HG03097 (cell line): ENCODE measurements at regions not wholly inside any gene's neighbourhood (a gene's known extent, or its start where the extent isn't known, plus 50 kb on each side); places are given as distances from the start of the nearest gene placed in this dataset.
A peak's percentile ranks its signal among the peaks of the same experiment; 100 is the strongest.
"Not testable (repeated sequence)": the region's sequence is repeated elsewhere in the genome, so short reads cannot be mapped to it uniquely, and the experiment has no call there.

ENCODE experiments used
- ATAC-seq: cut with Tn5 transposase; IDR thresholded peaks from one replicate; pipeline ENCODE4 v1.9.1; 2021; ENCODE audit not compliant: unreplicated experiment, low FRiP score

GRCh38 chr4:85018983-85019382, 52.5 kb upstream of the WDFY3 start:
- ATAC-seq: no peak

GRCh38 chr4:85019411-85019810, 52.9 kb upstream of the WDFY3 start:
- no peak for ATAC-seq

- no peak for ATAC-seq
Observed at GRCh38 chr4:85024671-85025070, 58.2 kb upstream of the WDFY3 start.

GRCh38 chr4:85028910-85029309, 62.4 kb upstream of the WDFY3 start:
- ATAC-seq: no peak

GRCh38 chr4:85029453-85029852, 63.0 kb upstream of the WDFY3 start:
- ATAC-seq: no peak

- no peak for ATAC-seq
Observed at GRCh38 chr4:85030156-85030555, 63.7 kb upstream of the WDFY3 start.

- ATAC-seq: not testable (repeated sequence)
Observed at GRCh38 chr4:85033838-85034237, 67.3 kb upstream of the WDFY3 start.

- ATAC-seq: no peak
Observed at GRCh38 chr4:85039526-85039925, 73.0 kb upstream of the WDFY3 start.

GRCh38 chr4:85043812-85044496, 77.5 kb upstream of the WDFY3 start:
- not testable (repeated sequence) for ATAC-seq

- ATAC-seq: no peak
Observed at GRCh38 chr4:85050736-85051135, 84.2 kb upstream of the WDFY3 start.

- ATAC-seq: no peak
Observed at GRCh38 chr4:85051526-85051925, 85.0 kb upstream of the WDFY3 start.

GRCh38 chr4:85054925-85055324, 88.4 kb upstream of the WDFY3 start:
- not testable (repeated sequence) for ATAC-seq

- no peak for ATAC-seq
Observed at GRCh38 chr4:85058551-85058950, 92.1 kb upstream of the WDFY3 start.

- ATAC-seq: no peak
Observed at GRCh38 chr4:85061974-85062373, 95.5 kb upstream of the WDFY3 start.

GRCh38 chr4:85062466-85062865, 96.0 kb upstream of the WDFY3 start:
- ATAC-seq: no peak

GRCh38 chr4:85067342-85067741, 100.9 kb upstream of the WDFY3 start:
- ATAC-seq: no peak

- ATAC-seq: no peak
Observed at GRCh38 chr4:85078016-85078415, 111.5 kb upstream of the WDFY3 start.

GRCh38 chr4:85081196-85081595, 114.7 kb upstream of the WDFY3 start:
- ATAC-seq: no peak

GRCh38 chr4:85084371-85085094, 118.0 kb upstream of the WDFY3 start:
- ATAC-seq: peak; percentile 75

- no peak for ATAC-seq
Observed at GRCh38 chr4:85086721-85087120, 120.2 kb upstream of the WDFY3 start.

GRCh38 chr4:85092536-85092935, 126.0 kb upstream of the WDFY3 start:
- no peak for ATAC-seq

- no peak for ATAC-seq
Observed at GRCh38 chr4:85092943-85093342, 126.5 kb upstream of the WDFY3 start.
